ENCODE measurements at regions not wholly inside any gene's neighbourhood (a gene's known extent, or its start where the extent isn't known, plus 50 kb on each side); places are given as distances from the start of the nearest gene placed in this dataset.

GRCh38 chr22:34214372-34214771 lies 294.1 kb upstream of the LARGE1 start:
- no peaks in the 10 kb centered on the region for H3K36me3 ChIP-seq (ENCODE audit: insufficient read depth, low read length)
- no peak overlapping the region for H3K9ac ChIP-seq (ENCODE audit: insufficient read length)
- no peak for TF ChIP-seq EZH2 (IDR thresholded peaks at IDR 0.05)
- no peak for TF ChIP-seq POLR2AphosphoS5 (IDR thresholded peaks at IDR 0.05; ENCODE audit: borderline replicate concordance, low read depth, low read length)
- TF ChIP-seq FOXP2 (optimal IDR thresholded peaks at IDR 0.05; ENCODE audit: control extremely low read depth, extremely low read length, insufficient read depth), result no peak
- no peak overlapping the region for H3K27ac ChIP-seq
- peaks cover 3% of the 10 kb centered on the region; the same call in 1 of the 2 replicates for H3K9me3 ChIP-seq (ENCODE audit: low read depth, low read length)
- no peak for DNase-seq (ENCODE audit: low read depth, low spot score)
- no peak overlapping the region for H3K4me3 ChIP-seq

- H3K36me3 ChIP-seq (ENCODE audit: insufficient read depth, low read length), result no peaks in the 10 kb centered on the region
- TF ChIP-seq POLR2AphosphoS5 (IDR thresholded peaks at IDR 0.05; ENCODE audit: borderline replicate concordance, low read depth, low read length) (no peak), EZH2 (IDR thresholded peaks at IDR 0.05) (no peak), FOXP2 (optimal IDR thresholded peaks at IDR 0.05; ENCODE audit: control extremely low read depth, extremely low read length, insufficient read depth) (no peak)
- no peak overlapping the region for H3K27ac ChIP-seq
- DNase-seq (ENCODE audit: low read depth, low spot score), result no peak
- H3K9ac ChIP-seq (ENCODE audit: insufficient read length), result no peak overlapping the region
- no peaks in the 10 kb centered on the region for H3K9me3 ChIP-seq (ENCODE audit: low read depth, low read length)
- no peak overlapping the region for H3K4me3 ChIP-seq
Measured at GRCh38 chr22:34225278-34225677, 305.0 kb upstream of the LARGE1 start.

GRCh38 chr22:34236527-34236926 lies 316.3 kb upstream of the LARGE1 start:
- Histone ChIP-seq H3K27ac (no peak overlapping the region), H3K4me3 (no peak overlapping the region), H3K36me3 (ENCODE audit: insufficient read depth, low read length) (no peaks in the 10 kb centered on the region), H3K9me3 (ENCODE audit: low read depth, low read length) (no peaks in the 10 kb centered on the region), H3K9ac (ENCODE audit: insufficient read length) (no peak overlapping the region)
- no peak for DNase-seq (ENCODE audit: low read depth, low spot score)
- TF ChIP-seq POLR2AphosphoS5 (IDR thresholded peaks at IDR 0.05; ENCODE audit: borderline replicate concordance, low read depth, low read length) (no peak), EZH2 (IDR thresholded peaks at IDR 0.05) (no peak), FOXP2 (optimal IDR thresholded peaks at IDR 0.05; ENCODE audit: control extremely low read depth, extremely low read length, insufficient read depth) (no peak)

- Histone ChIP-seq H3K9ac (ENCODE audit: insufficient read length) (no peak overlapping the region), H3K36me3 (ENCODE audit: insufficient read depth, low read length) (no peaks in the 10 kb centered on the region), H3K4me3 (no peak overlapping the region), H3K9me3 (ENCODE audit: low read depth, low read length) (no peaks in the 10 kb centered on the region), H3K27ac (no peak overlapping the region)
- TF ChIP-seq FOXP2 (optimal IDR thresholded peaks at IDR 0.05; ENCODE audit: control extremely low read depth, extremely low read length, insufficient read depth) (no peak), POLR2AphosphoS5 (IDR thresholded peaks at IDR 0.05; ENCODE audit: borderline replicate concordance, low read depth, low read length) (no peak), EZH2 (IDR thresholded peaks at IDR 0.05) (no peak)
- DNase-seq (ENCODE audit: low read depth, low spot score), result no peak
Measured at GRCh38 chr22:34239421-34239820, 319.1 kb upstream of the LARGE1 start.

- TF ChIP-seq EZH2 (IDR thresholded peaks at IDR 0.05), result no peak
- H3K36me3 ChIP-seq (ENCODE audit: insufficient read depth, low read length), result no peaks in the 10 kb centered on the region
- no peak overlapping the region for H3K9ac ChIP-seq (ENCODE audit: insufficient read length)
- no peak overlapping the region for H3K27ac ChIP-seq
- no peak overlapping the region for H3K4me3 ChIP-seq
- DNase-seq (ENCODE audit: low read depth, low spot score), result no peak
- no peaks in the 10 kb centered on the region for H3K9me3 ChIP-seq (ENCODE audit: low read depth, low read length)
Measured at GRCh38 chr22:34243023-34243422, 322.7 kb upstream of the LARGE1 start.

- Histone ChIP-seq H3K27ac (no peak overlapping the region), H3K9me3 (ENCODE audit: low read depth, low read length) (no peaks in the 10 kb centered on the region), H3K36me3 (ENCODE audit: insufficient read depth, low read length) (no peaks in the 10 kb centered on the region), H3K9ac (ENCODE audit: insufficient read length) (no peak overlapping the region), H3K4me3 (no peak overlapping the region)
- TF ChIP-seq FOXP2 (optimal IDR thresholded peaks at IDR 0.05; ENCODE audit: control extremely low read depth, extremely low read length, insufficient read depth), result no peak
- no peak for TF ChIP-seq EZH2 (IDR thresholded peaks at IDR 0.05)
- TF ChIP-seq POLR2AphosphoS5 (IDR thresholded peaks at IDR 0.05; ENCODE audit: borderline replicate concordance, low read depth, low read length), result no peak
- DNase-seq (ENCODE audit: low read depth, low spot score), result no peak
Measured at GRCh38 chr22:34255042-34255441, 334.8 kb upstream of the LARGE1 start.

- no peaks in the 10 kb centered on the region for H3K36me3 ChIP-seq (ENCODE audit: insufficient read depth, low read length)
- TF ChIP-seq POLR2AphosphoS5 (IDR thresholded peaks at IDR 0.05; ENCODE audit: borderline replicate concordance, low read depth, low read length), result no peak
- TF ChIP-seq EZH2 (IDR thresholded peaks at IDR 0.05), result no peak
- no peak for TF ChIP-seq FOXP2 (optimal IDR thresholded peaks at IDR 0.05; ENCODE audit: control extremely low read depth, extremely low read length, insufficient read depth)
- H3K9ac ChIP-seq (ENCODE audit: insufficient read length), result no peak overlapping the region
- H3K27ac ChIP-seq, result no peak overlapping the region
- no peak overlapping the region for H3K4me3 ChIP-seq
- no peaks in the 10 kb centered on the region for H3K9me3 ChIP-seq (ENCODE audit: low read depth, low read length)
- DNase-seq (ENCODE audit: low read depth, low spot score), result no peak
Measured at GRCh38 chr22:34278121-34278520, 357.8 kb upstream of the LARGE1 start.

GRCh38 chr22:34281738-34282137 lies 361.5 kb upstream of the LARGE1 start:
- H3K36me3 ChIP-seq (ENCODE audit: insufficient read depth, low read length), result no peaks in the 10 kb centered on the region
- no peaks in the 10 kb centered on the region for H3K9me3 ChIP-seq (ENCODE audit: low read depth, low read length)
- no peak overlapping the region for H3K4me3 ChIP-seq
- H3K9ac ChIP-seq (ENCODE audit: insufficient read length), result no peak overlapping the region
- no peak for TF ChIP-seq POLR2AphosphoS5 (IDR thresholded peaks at IDR 0.05; ENCODE audit: borderline replicate concordance, low read depth, low read length)
- TF ChIP-seq FOXP2 (optimal IDR thresholded peaks at IDR 0.05; ENCODE audit: control extremely low read depth, extremely low read length, insufficient read depth), result no peak
- no peak for TF ChIP-seq EZH2 (IDR thresholded peaks at IDR 0.05)
- no peak overlapping the region for H3K27ac ChIP-seq
- DNase-seq (ENCODE audit: low read depth, low spot score), result no peak

- Histone ChIP-seq H3K27ac (no peak overlapping the region), H3K9ac (ENCODE audit: insufficient read length) (no peak overlapping the region), H3K36me3 (ENCODE audit: insufficient read depth, low read length) (no peaks in the 10 kb centered on the region), H3K4me3 (no peak overlapping the region), H3K9me3 (ENCODE audit: low read depth, low read length) (no peaks in the 10 kb centered on the region)
- TF ChIP-seq FOXP2 (optimal IDR thresholded peaks at IDR 0.05; ENCODE audit: control extremely low read depth, extremely low read length, insufficient read depth) (no peak), POLR2AphosphoS5 (IDR thresholded peaks at IDR 0.05; ENCODE audit: borderline replicate concordance, low read depth, low read length) (no peak), EZH2 (IDR thresholded peaks at IDR 0.05) (no peak)
- DNase-seq (ENCODE audit: low read depth, low spot score), result no peak
Measured at GRCh38 chr22:34283844-34284243, 363.6 kb upstream of the LARGE1 start.

Data from SK-N-MC (cell line).